H9 (cell line): ENCODE measurements at regions not wholly inside any gene's neighbourhood (a gene's known extent, or its start where the extent isn't known, plus 50 kb on each side); places are given as distances from the start of the nearest gene placed in this dataset.

Source experiments
- DNase-seq: peaks from one replicate; pipeline ENCODE4 v3.0.0-alpha.2; 2017
- H2AFZ ChIP-seq: one replicate; pipeline ENCODE4 v1.6.1; 2013; ENCODE audit warnings: mild to moderate bottlenecking, low read length, control low read depth, moderate library complexity
- H2AK5ac ChIP-seq: 2 replicates; pipeline ENCODE4 v1.6.1; 2013; ENCODE audit warnings: low read length, control low read depth, mixed read lengths; ENCODE audit not compliant: insufficient read length
- H2BK120ac ChIP-seq: one replicate; pipeline ENCODE4 v1.6.1; 2013; ENCODE audit warnings: low read depth, mild to moderate bottlenecking, low read length, control low read depth, inconsistent platforms; ENCODE audit not compliant: poor library complexity, severe bottlenecking
- H2BK12ac ChIP-seq: 2 replicates; pipeline ENCODE4 v1.6.1; 2013; ENCODE audit warnings: low read length, control low read depth, mixed read lengths, low read depth; ENCODE audit not compliant: insufficient read length
- H2BK15ac ChIP-seq: 2 replicates; pipeline ENCODE4 v1.6.1; 2013; ENCODE audit warnings: low read depth, low read length, control low read depth
- H2BK20ac ChIP-seq: one replicate; pipeline ENCODE4 v1.6.1; 2013; ENCODE audit warnings: low read depth, mild to moderate bottlenecking, low read length, control low read depth, inconsistent platforms; ENCODE audit not compliant: poor library complexity, severe bottlenecking
- H2BK5ac ChIP-seq: 2 replicates; pipeline ENCODE4 v1.6.1; 2013; ENCODE audit warnings: low read length, control low read depth, mixed read lengths; ENCODE audit not compliant: insufficient read length
- H3K14ac ChIP-seq: 2 replicates; pipeline ENCODE4 v1.6.1; 2013; ENCODE audit warnings: low read length, control low read depth; ENCODE audit not compliant: insufficient read depth
- H3K18ac ChIP-seq: 2 replicates; pipeline ENCODE4 v1.6.1; 2013; ENCODE audit warnings: low read depth, mild to moderate bottlenecking, mixed read lengths, low read length, control low read depth; ENCODE audit not compliant: insufficient read length
- H3K23ac ChIP-seq: 2 replicates; pipeline ENCODE4 v1.6.1; 2013; ENCODE audit warnings: low read length, control low read depth, mixed read lengths, low read depth; ENCODE audit not compliant: insufficient read length
- H3K23me2 ChIP-seq: 2 replicates; pipeline ENCODE4 v1.6.1; 2013; ENCODE audit warnings: low read depth, mild to moderate bottlenecking, mixed read lengths, low read length, control low read depth; ENCODE audit not compliant: insufficient read length, poor library complexity, severe bottlenecking
- H3K27ac ChIP-seq: 2 replicates; pipeline ENCODE4 v1.5.1; 2013; ENCODE audit warnings: low read length, control low read depth, mixed read lengths, low read depth; ENCODE audit not compliant: insufficient read length
- H3K27me3 ChIP-seq: 2 replicates; pipeline ENCODE4 v1.6.1; 2013; ENCODE audit warnings: low read length, control low read depth, inconsistent platforms; ENCODE audit not compliant: insufficient read depth
- H3K4ac ChIP-seq: 2 replicates; pipeline ENCODE4 v1.6.1; 2013; ENCODE audit warnings: low read depth, mild to moderate bottlenecking, control low read depth, inconsistent platforms, low read length, moderate library complexity
- H3K4me1 ChIP-seq: 2 replicates; pipeline ENCODE4 v1.6.1; 2013; ENCODE audit warnings: low read length, control low read depth, inconsistent platforms; ENCODE audit not compliant: insufficient read depth
- H3K4me2 ChIP-seq: 2 replicates; pipeline ENCODE4 v1.6.1; 2013; ENCODE audit warnings: low read length, control low read depth, mixed read lengths; ENCODE audit not compliant: insufficient read length, insufficient read depth
- H3K56ac ChIP-seq: 2 replicates; pipeline ENCODE4 v1.6.1; 2013; ENCODE audit warnings: low read depth, mild to moderate bottlenecking, mixed read lengths, low read length, control low read depth; ENCODE audit not compliant: insufficient read length
- H3K79me1 ChIP-seq: 2 replicates; pipeline ENCODE4 v1.6.1; 2013; ENCODE audit warnings: low read depth, mild to moderate bottlenecking, moderate library complexity, low read length, control low read depth, inconsistent platforms; ENCODE audit not compliant: insufficient read depth, poor library complexity, severe bottlenecking
- H3K79me2 ChIP-seq: 2 replicates; pipeline ENCODE4 v1.6.1; 2013; ENCODE audit warnings: low read length, control low read depth, inconsistent platforms; ENCODE audit not compliant: insufficient read depth
- H3K9ac ChIP-seq: 2 replicates; pipeline ENCODE4 v1.6.1; 2013; ENCODE audit warnings: low read length, control low read depth, mixed read lengths; ENCODE audit not compliant: insufficient read length; ENCODE audit errors: extremely low read depth
- H3K9me3 ChIP-seq: one replicate; pipeline ENCODE4 v1.6.1; 2013; ENCODE audit warnings: low read depth, low read length, inconsistent platforms; ENCODE audit not compliant: control insufficient read depth
- H3T11ph ChIP-seq: one replicate; pipeline ENCODE4 v1.6.1; 2013; ENCODE audit warnings: mild to moderate bottlenecking, low read length, control low read depth, inconsistent platforms
- H4K20me1 ChIP-seq: one replicate; pipeline ENCODE4 v1.6.1; 2013; ENCODE audit not compliant: control insufficient read depth, insufficient read length, insufficient read depth
- H4K5ac ChIP-seq: 2 replicates; pipeline ENCODE4 v1.6.1; 2013; ENCODE audit warnings: low read depth, mild to moderate bottlenecking, mixed read lengths, low read length, control low read depth; ENCODE audit not compliant: insufficient read length
- H4K8ac ChIP-seq: replicated peaks from 2 replicates; pipeline ENCODE4 v1.6.1; 2013; ENCODE audit warnings: low read length, control low read depth, mixed read lengths, low read depth; ENCODE audit not compliant: insufficient read length
- H4K91ac ChIP-seq: 2 replicates; pipeline ENCODE4 v1.6.1; 2013; ENCODE audit warnings: low read depth, mild to moderate bottlenecking, moderate library complexity, mixed read lengths, low read length, control low read depth; ENCODE audit not compliant: insufficient read length
- H3K27ac Mint-ChIP-seq, 3 experiments: 2 replicates in 2 of 3; 3 replicates in 1 of 3; pipeline ENCODE4 v1.8.0; 2020 to 2021; ENCODE audit warnings: mixed read lengths in 3 of 3, mild to moderate bottlenecking in 1 of 3, moderate library complexity in 1 of 3
- H3K27me3 Mint-ChIP-seq: 2 replicates; pipeline ENCODE4 v1.8.0; 2021; ENCODE audit warnings: low read depth, mild to moderate bottlenecking, moderate library complexity, mixed read lengths
- H3K36me3 Mint-ChIP-seq, 3 experiments: 2 replicates in 2 of 3; 3 replicates in 1 of 3; pipeline ENCODE4 v1.8.0; 2020 to 2021; ENCODE audit warnings: low read depth in 3 of 3, mixed read lengths in 3 of 3; ENCODE audit not compliant: insufficient read depth in 1 of 3
- H3K4me1 Mint-ChIP-seq, 2 experiments: 2 replicates each; pipeline ENCODE4 v1.8.0; 2020; ENCODE audit warnings: mixed read lengths in 2 of 2
- H3K4me3 Mint-ChIP-seq, 2 experiments: 2 replicates in 1 of 2; 3 replicates in 1 of 2; pipeline ENCODE4 v1.8.0; 2020 to 2021; ENCODE audit warnings: mild to moderate bottlenecking in 2 of 2, mixed read lengths in 2 of 2, moderate library complexity in 1 of 2
- H3K9me3 Mint-ChIP-seq, 2 experiments: 2 replicates in 1 of 2; 3 replicates in 1 of 2; pipeline ENCODE4 v1.8.0; 2020; ENCODE audit warnings: mild to moderate bottlenecking in 2 of 2, mixed read lengths in 2 of 2, moderate library complexity in 1 of 2
- WGBS: extraction: QIAGEN DNeasy Blood & Tissue Kit; methylation state at CpG from one replicate; pipeline ENCODE4 v1.1.7; 2013; ENCODE audit warnings: missing lambda C conversion rate, low lambda C conversion rate, mixed read lengths; ENCODE audit not compliant: insufficient read length; ENCODE audit errors: extremely low coverage; 5-methylcytosine and 5-hydroxymethylcytosine counted together
- TF ChIP-seq, protein P1 (sequence below): fragments of 200-600 bp; sonication (generic); conservative IDR thresholded peaks from 3 replicates; pipeline ENCODE4 v1.8.0; 2021; ENCODE audit warnings: antibody characterized with exemption, mild to moderate bottlenecking

DNA sequence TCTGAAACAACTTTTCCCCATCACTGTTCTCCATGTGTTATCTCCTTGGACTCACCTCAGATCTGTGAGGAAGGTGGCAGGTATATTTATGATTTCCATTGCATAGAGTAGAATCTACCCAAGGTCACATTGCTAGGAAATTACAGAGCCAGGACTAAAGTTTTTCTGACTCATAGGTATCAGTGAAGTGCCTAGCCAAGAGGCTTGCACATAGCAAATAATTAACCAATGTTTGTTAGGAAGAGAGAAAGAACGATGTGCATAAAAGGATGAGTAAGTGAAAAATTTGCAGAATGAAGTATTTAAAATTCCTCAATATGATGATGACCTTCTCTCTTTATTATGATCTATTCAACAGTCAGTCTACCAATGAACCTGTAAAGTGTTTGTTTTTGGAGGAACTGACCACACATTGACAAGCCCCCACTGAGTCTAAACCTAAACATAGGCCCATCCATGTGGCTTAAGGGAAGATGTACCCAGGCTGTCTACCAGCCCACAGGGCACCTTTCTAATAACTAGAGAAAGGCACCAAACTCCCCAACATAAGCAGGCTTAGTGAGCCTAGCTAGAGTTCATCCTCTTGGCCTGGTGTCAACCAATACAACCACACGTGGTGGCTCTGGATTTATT, 252.9 kb upstream of the ZMIZ1 start:
- H3K4me2 ChIP-seq = no peak overlapping the region
- no peaks in the 10 kb centered on the region for H4K20me1 ChIP-seq
- no CpG with 5 or more reads among the region's 2 CpGs for WGBS

More for the DNA sequence above, 252.9 kb upstream of the ZMIZ1 start:
- H3K79me2 ChIP-seq = no peaks in the 10 kb centered on the region
- Mint-ChIP-seq H3K4me3 (no peak overlapping the region), H3K4me1 (peaks cover 20 to 25% of the 10 kb centered on the region in 2 experiments), H3K27me3 (peaks cover 27% of the 10 kb centered on the region), H3K9me3 (no peaks in the 10 kb centered on the region), H3K36me3 (0 out of 7 replicates have a peak, but pooled peaks cover 0 to 4% (median 0%) of the 10 kb centered on the region in 3 experiments), H3K27ac (no peak overlapping the region)
- no peak overlapping the region for H4K8ac ChIP-seq
- H3K23me2 ChIP-seq = no peaks in the 10 kb centered on the region
- H3K4me1 ChIP-seq = no peaks in the 10 kb centered on the region; the same call in 1 of the 2 replicates
- H4K5ac ChIP-seq = no peak overlapping the region
- H3K79me1 ChIP-seq = no peaks in the 10 kb centered on the region
- H2BK15ac ChIP-seq = no peak overlapping the region
- H3K27ac ChIP-seq = no peak overlapping the region
- no peaks in the 10 kb centered on the region for H3K9me3 ChIP-seq
- H3K14ac ChIP-seq = no peak overlapping the region
- H2BK20ac ChIP-seq = no peak overlapping the region
- H2BK12ac ChIP-seq = no peak overlapping the region
- H3K56ac ChIP-seq = no peak overlapping the region
- H2AFZ ChIP-seq = no peak overlapping the region
- H3K4ac ChIP-seq = no peak overlapping the region
- DNase-seq = no peak
- no peak overlapping the region for H3K18ac ChIP-seq
- H2BK120ac ChIP-seq = no peak overlapping the region
- TF ChIP-seq, protein P1, sequence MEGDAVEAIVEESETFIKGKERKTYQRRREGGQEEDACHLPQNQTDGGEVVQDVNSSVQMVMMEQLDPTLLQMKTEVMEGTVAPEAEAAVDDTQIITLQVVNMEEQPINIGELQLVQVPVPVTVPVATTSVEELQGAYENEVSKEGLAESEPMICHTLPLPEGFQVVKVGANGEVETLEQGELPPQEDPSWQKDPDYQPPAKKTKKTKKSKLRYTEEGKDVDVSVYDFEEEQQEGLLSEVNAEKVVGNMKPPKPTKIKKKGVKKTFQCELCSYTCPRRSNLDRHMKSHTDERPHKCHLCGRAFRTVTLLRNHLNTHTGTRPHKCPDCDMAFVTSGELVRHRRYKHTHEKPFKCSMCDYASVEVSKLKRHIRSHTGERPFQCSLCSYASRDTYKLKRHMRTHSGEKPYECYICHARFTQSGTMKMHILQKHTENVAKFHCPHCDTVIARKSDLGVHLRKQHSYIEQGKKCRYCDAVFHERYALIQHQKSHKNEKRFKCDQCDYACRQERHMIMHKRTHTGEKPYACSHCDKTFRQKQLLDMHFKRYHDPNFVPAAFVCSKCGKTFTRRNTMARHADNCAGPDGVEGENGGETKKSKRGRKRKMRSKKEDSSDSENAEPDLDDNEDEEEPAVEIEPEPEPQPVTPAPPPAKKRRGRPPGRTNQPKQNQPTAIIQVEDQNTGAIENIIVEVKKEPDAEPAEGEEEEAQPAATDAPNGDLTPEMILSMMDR = no peak
- no peaks in the 10 kb centered on the region for H3K27me3 ChIP-seq
- H3K23ac ChIP-seq = no peak overlapping the region
- H2AK5ac ChIP-seq = no peak overlapping the region
- no peak overlapping the region for H4K91ac ChIP-seq
- H2BK5ac ChIP-seq = no peak overlapping the region
- H3T11ph ChIP-seq = no peak overlapping the region
- H3K9ac ChIP-seq = no peak overlapping the region
